ENCODE measurements at regions not wholly inside any gene's neighbourhood (a gene's known extent, or its start where the extent isn't known, plus 50 kb on each side); places are given as distances from the start of the nearest gene placed in this dataset.
A peak's percentile ranks its signal among the peaks of the same experiment; 100 is the strongest.

GRCh38 chr20:52295556-52295955, 104.0 kb upstream of the ZFP64 start:
- DNase-seq (ENCODE audit: low read depth) = no peak
- no peak overlapping the region for H3K4me3 ChIP-seq (ENCODE audit: low read depth, low read length)
- TF ChIP-seq CTCF (IDR thresholded peaks at IDR 0.05; ENCODE audit: insufficient read depth, low read length) = no peak

- TF ChIP-seq CTCF (IDR thresholded peaks at IDR 0.05; ENCODE audit: insufficient read depth, low read length) = no peak
- H3K4me3 ChIP-seq (ENCODE audit: low read depth, low read length) = no peak overlapping the region
- no peak for DNase-seq (ENCODE audit: low read depth)
Observed at GRCh38 chr20:52294106-52294628, 102.6 kb upstream of the ZFP64 start.

GRCh38 chr20:52291109-52291508, 99.5 kb upstream of the ZFP64 start:
- H3K4me3 ChIP-seq (ENCODE audit: low read depth, low read length) = no peak overlapping the region
- DNase-seq (ENCODE audit: low read depth) = no peak
- TF ChIP-seq CTCF (IDR thresholded peaks at IDR 0.05; ENCODE audit: insufficient read depth, low read length) = no peak

GRCh38 chr20:52290569-52290968, 99.0 kb upstream of the ZFP64 start:
- no peak overlapping the region for H3K4me3 ChIP-seq (ENCODE audit: low read depth, low read length)
- DNase-seq (ENCODE audit: low read depth) = peak; percentile 10
- no peak for TF ChIP-seq CTCF (IDR thresholded peaks at IDR 0.05; ENCODE audit: insufficient read depth, low read length)

GRCh38 chr20:52289956-52290565, 98.5 kb upstream of the ZFP64 start:
- no peak for DNase-seq (ENCODE audit: low read depth)
- TF ChIP-seq CTCF (IDR thresholded peaks at IDR 0.05; ENCODE audit: insufficient read depth, low read length) = no peak
- H3K4me3 ChIP-seq (ENCODE audit: low read depth, low read length) = no peak overlapping the region

GRCh38 chr20:52280407-52280806, 88.8 kb upstream of the ZFP64 start:
- DNase-seq (ENCODE audit: low read depth) = no peak
- no peak for TF ChIP-seq CTCF (IDR thresholded peaks at IDR 0.05; ENCODE audit: insufficient read depth, low read length)
- H3K4me3 ChIP-seq (ENCODE audit: low read depth, low read length) = no peak overlapping the region

GRCh38 chr20:52279706-52280105, 88.1 kb upstream of the ZFP64 start:
- DNase-seq (ENCODE audit: low read depth) = no peak
- TF ChIP-seq CTCF (IDR thresholded peaks at IDR 0.05; ENCODE audit: insufficient read depth, low read length) = no peak
- no peak overlapping the region for H3K4me3 ChIP-seq (ENCODE audit: low read depth, low read length)
